ENCODE measurements at regions not wholly inside any gene's neighbourhood (a gene's known extent, or its start where the extent isn't known, plus 50 kb on each side); places are given as distances from the start of the nearest gene placed in this dataset.

- no peaks in the 10 kb centered on the region; the same call in 1 of the 2 replicates for H3K9me3 ChIP-seq (ENCODE audit: insufficient read depth, low read depth, low read length)
- no peak overlapping the region for H2AFZ ChIP-seq (ENCODE audit: low read length)
- no peak for TF ChIP-seq EZH2phosphoT487 (IDR thresholded peaks at IDR 0.05; ENCODE audit: borderline replicate concordance)
- TF ChIP-seq CTCF (conservative IDR thresholded peaks at IDR 0.05; ENCODE audit: low read length), result no peak
- no peak overlapping the region for H3K9ac ChIP-seq (ENCODE audit: low read depth, low read length, poor library complexity, severe bottlenecking)
- H3K4me3 ChIP-seq (ENCODE audit: low read length, poor library complexity, severe bottlenecking), result no peak overlapping the region
- H3K79me2 ChIP-seq (ENCODE audit: insufficient read depth, low read length), result no peaks in the 10 kb centered on the region
- no peaks in the 10 kb centered on the region for H3K9me2 ChIP-seq (replicated peaks; ENCODE audit: low read depth, low read length)
- no peaks in the 10 kb centered on the region for H3F3A ChIP-seq (ENCODE audit: low read depth)
- no peaks in the 10 kb centered on the region for H3K4me1 ChIP-seq (ENCODE audit: insufficient read depth, low read length, poor library complexity, severe bottlenecking)
- no peak overlapping the region for H3K4me2 ChIP-seq (ENCODE audit: low read depth, low read length, poor library complexity, severe bottlenecking)
- H3K27me3 ChIP-seq (ENCODE audit: insufficient read depth, low read length, poor library complexity, severe bottlenecking), result no peaks in the 10 kb centered on the region
- H3K36me3 ChIP-seq (ENCODE audit: insufficient read depth, low read length), result no peaks in the 10 kb centered on the region
- H4K20me1 ChIP-seq (ENCODE audit: insufficient read depth, low read length, poor library complexity, severe bottlenecking), result no peaks in the 10 kb centered on the region
Measured at GRCh38 chr6:134413241-134413643, 95.3 kb upstream of the SGK1 start.

- TF ChIP-seq CTCF (conservative IDR thresholded peaks at IDR 0.05; ENCODE audit: low read length) (no peak), EZH2phosphoT487 (IDR thresholded peaks at IDR 0.05; ENCODE audit: borderline replicate concordance) (no peak)
- H3K4me3 ChIP-seq (ENCODE audit: low read length, poor library complexity, severe bottlenecking), result no peak overlapping the region
- no peak overlapping the region for H2AFZ ChIP-seq (ENCODE audit: low read length)
- H4K20me1 ChIP-seq (ENCODE audit: insufficient read depth, low read length, poor library complexity, severe bottlenecking), result no peaks in the 10 kb centered on the region
- H3K79me2 ChIP-seq (ENCODE audit: insufficient read depth, low read length), result no peaks in the 10 kb centered on the region
- H3K27me3 ChIP-seq (ENCODE audit: insufficient read depth, low read length, poor library complexity, severe bottlenecking), result no peaks in the 10 kb centered on the region
- no peaks in the 10 kb centered on the region for H3K4me1 ChIP-seq (ENCODE audit: insufficient read depth, low read length, poor library complexity, severe bottlenecking)
- H3K9me2 ChIP-seq (replicated peaks; ENCODE audit: low read depth, low read length), result no peaks in the 10 kb centered on the region
- no peaks in the 10 kb centered on the region for H3K36me3 ChIP-seq (ENCODE audit: insufficient read depth, low read length)
- H3K4me2 ChIP-seq (ENCODE audit: low read depth, low read length, poor library complexity, severe bottlenecking), result no peak overlapping the region
- H3F3A ChIP-seq (ENCODE audit: low read depth), result no peaks in the 10 kb centered on the region
- no peak overlapping the region for H3K9ac ChIP-seq (ENCODE audit: low read depth, low read length, poor library complexity, severe bottlenecking)
- H3K9me3 ChIP-seq (ENCODE audit: insufficient read depth, low read depth, low read length), result no peaks in the 10 kb centered on the region; the same call in 1 of the 2 replicates
Measured at GRCh38 chr6:134410541-134410940, 92.6 kb upstream of the SGK1 start.

GRCh38 chr6:134407791-134408190 lies 89.9 kb upstream of the SGK1 start:
- Histone ChIP-seq H3K79me2 (ENCODE audit: insufficient read depth, low read length) (no peaks in the 10 kb centered on the region), H3K9ac (ENCODE audit: low read depth, low read length, poor library complexity, severe bottlenecking) (no peak overlapping the region), H4K20me1 (ENCODE audit: insufficient read depth, low read length, poor library complexity, severe bottlenecking) (no peaks in the 10 kb centered on the region), H2AFZ (ENCODE audit: low read length) (no peak overlapping the region), H3K27me3 (ENCODE audit: insufficient read depth, low read length, poor library complexity, severe bottlenecking) (no peaks in the 10 kb centered on the region), H3K9me2 (replicated peaks; ENCODE audit: low read depth, low read length) (no peaks in the 10 kb centered on the region), H3K4me1 (ENCODE audit: insufficient read depth, low read length, poor library complexity, severe bottlenecking) (no peaks in the 10 kb centered on the region), H3K36me3 (ENCODE audit: insufficient read depth, low read length) (no peaks in the 10 kb centered on the region), H3K4me2 (ENCODE audit: low read depth, low read length, poor library complexity, severe bottlenecking) (no peak overlapping the region), H3K4me3 (ENCODE audit: low read length, poor library complexity, severe bottlenecking) (no peak overlapping the region), H3F3A (ENCODE audit: low read depth) (no peaks in the 10 kb centered on the region), H3K9me3 (ENCODE audit: insufficient read depth, low read depth, low read length) (no peaks in the 10 kb centered on the region)
- TF ChIP-seq CTCF (conservative IDR thresholded peaks at IDR 0.05; ENCODE audit: low read length), result no peak
- TF ChIP-seq EZH2phosphoT487 (IDR thresholded peaks at IDR 0.05; ENCODE audit: borderline replicate concordance), result no peak

Measured in Loucy (cell line).